OCI-LY1 (cell line): ENCODE measurements at regions not wholly inside any gene's neighbourhood (a gene's known extent, or its start where the extent isn't known, plus 50 kb on each side); places are given as distances from the start of the nearest gene placed in this dataset.

ENCODE experiments used
- CTCF ChIP-seq: fragments of 200-600 bp; sonication (generic), shearing (Covaris generic); IDR thresholded peaks from 2 replicates; pipeline ENCODE4 v1.5.1; 2017; ENCODE audit warnings: mild to moderate bottlenecking, antibody characterized with exemption, low read length, moderate library complexity, mixed read lengths
- EZH2 ChIP-seq: fragments of 200-600 bp; sonication (generic), shearing (Covaris generic); IDR thresholded peaks from 2 replicates; pipeline ENCODE4 v1.8.0; 2017; ENCODE audit warnings: borderline replicate concordance, mixed run types, mild to moderate bottlenecking, antibody characterized with exemption, low read length, moderate library complexity, mixed read lengths

- no peak for TF ChIP-seq CTCF
- no peak for TF ChIP-seq EZH2
Observed at GRCh38 chr2:203619267-203619878, 84.3 kb upstream of the RAPH1 start.
